ENCODE measurements at regions not wholly inside any gene's neighbourhood (a gene's known extent, or its start where the extent isn't known, plus 50 kb on each side); places are given as distances from the start of the nearest gene placed in this dataset.

- H3K36me3 ChIP-seq (ENCODE audit: control insufficient read depth in 2 of 3, insufficient read depth in 3 of 3, low read length in 3 of 3) = no peaks in the 10 kb centered on the region
- intact Hi-C loops (cut with micrococcal nuclease) = no loop called here
- DNase-seq (no peak), ATAC-seq (no peak)
- H3K4me1 Mint-ChIP-seq = peaks cover 0 to 3% (median 0%) of the 10 kb centered on the region in 7 donors
- POLR2A ChIA-PET = no interaction called here
- no peaks in the 10 kb centered on the region for H3K27me3 ChIP-seq (ENCODE audit: control insufficient read depth in 2 of 2, insufficient read depth in 2 of 2, low read length in 2 of 2)
- H3K4me3 Mint-ChIP-seq = no peak overlapping the region
- no peak overlapping the region for H3K4me3 ChIP-seq (ENCODE audit: low read length)
- CTCF ChIA-PET = no interaction called here
- no peak overlapping the region for H3K27ac Mint-ChIP-seq
- H3K27me3 Mint-ChIP-seq = no peaks in the 10 kb centered on the region
- peaks cover 0 to 6% (median 0%) of the 10 kb centered on the region in 11 donors for H3K9me3 Mint-ChIP-seq
- peaks cover 2 to 11% (median 5%) of the 10 kb centered on the region in 5 donors for H3K36me3 Mint-ChIP-seq
- no peaks in the 10 kb centered on the region for H3K4me1 ChIP-seq (ENCODE audit: control insufficient read depth in 2 of 2, insufficient read depth in 2 of 2, low read length in 2 of 2)
- H3K27ac ChIP-seq (ENCODE audit: low read depth, low read length) = no peak overlapping the region
- H3K9me3 ChIP-seq (ENCODE audit: control insufficient read depth in 2 of 3, low read length in 3 of 3) = no peaks in the 10 kb centered on the region
These were observed 70.8 kb upstream of the PGRMC2 start for GRCh38 chr4:128358231-128358912.

GRCh38 chr4:128357286-128357685 is 69.7 kb upstream of the PGRMC2 start:
- ChIA-PET POLR2A (no interaction called here), CTCF (no interaction called here)
- H3K4me3 Mint-ChIP-seq = no peak overlapping the region

GRCh38 chr4:128355305-128355704 is 67.7 kb upstream of the PGRMC2 start:
- DNase-seq = no peak
- CTCF ChIA-PET = no interaction called here
- H3K27me3 ChIP-seq (ENCODE audit: control insufficient read depth in 2 of 2, insufficient read depth in 2 of 2, low read length in 2 of 2) = no peaks in the 10 kb centered on the region
- H3K27ac ChIP-seq (ENCODE audit: low read depth, low read length) = no peak overlapping the region
- H3K27me3 Mint-ChIP-seq = no peaks in the 10 kb centered on the region
- no peak overlapping the region for H3K4me3 Mint-ChIP-seq
- H3K36me3 ChIP-seq (ENCODE audit: control insufficient read depth in 2 of 3, insufficient read depth in 3 of 3, low read length in 3 of 3) = no peaks in the 10 kb centered on the region
- H3K4me1 Mint-ChIP-seq = peaks cover 0 to 3% (median 0%) of the 10 kb centered on the region in 7 donors
- H3K27ac Mint-ChIP-seq = peak overlapping the region in 1 of 9 donors; percentile 38
- H3K9me3 Mint-ChIP-seq = peaks cover 0 to 6% (median 0%) of the 10 kb centered on the region in 11 donors
- H3K36me3 Mint-ChIP-seq = peaks cover 0 to 15% (median 7%) of the 10 kb centered on the region in 5 donors
- POLR2A ChIA-PET = no interaction called here
- H3K4me3 ChIP-seq (ENCODE audit: low read length) = no peak overlapping the region
- H3K9me3 ChIP-seq (ENCODE audit: control insufficient read depth in 2 of 3, low read length in 3 of 3) = no peaks in the 10 kb centered on the region
- ATAC-seq = no peak
- intact Hi-C loops (cut with micrococcal nuclease) = no loop called here
- H3K4me1 ChIP-seq (ENCODE audit: control insufficient read depth in 2 of 2, insufficient read depth in 2 of 2, low read length in 2 of 2) = no peaks in the 10 kb centered on the region

More at GRCh38 chr4:128357286-128357685, 69.7 kb upstream of the PGRMC2 start:
- Mint-ChIP-seq H3K27me3 (no peaks in the 10 kb centered on the region), H3K36me3 (peaks cover 2 to 15% (median 7%) of the 10 kb centered on the region in 5 donors), H3K9me3 (peaks cover 0 to 6% (median 0%) of the 10 kb centered on the region in 11 donors), H3K4me1 (peaks cover 0 to 3% (median 0%) of the 10 kb centered on the region in 7 donors), H3K27ac (no peak overlapping the region)
- DNase-seq (no peak), ATAC-seq (no peak)
- Histone ChIP-seq H3K4me3 (ENCODE audit: low read length) (no peak overlapping the region), H3K27ac (ENCODE audit: low read depth, low read length) (no peak overlapping the region), H3K4me1 (ENCODE audit: control insufficient read depth in 2 of 2, insufficient read depth in 2 of 2, low read length in 2 of 2) (no peaks in the 10 kb centered on the region), H3K36me3 (ENCODE audit: control insufficient read depth in 2 of 3, insufficient read depth in 3 of 3, low read length in 3 of 3) (no peaks in the 10 kb centered on the region), H3K9me3 (ENCODE audit: control insufficient read depth in 2 of 3, low read length in 3 of 3) (no peaks in the 10 kb centered on the region), H3K27me3 (ENCODE audit: control insufficient read depth in 2 of 2, insufficient read depth in 2 of 2, low read length in 2 of 2) (no peaks in the 10 kb centered on the region)
- intact Hi-C loops (cut with micrococcal nuclease) = no loop called here

- Histone ChIP-seq H3K4me1 (ENCODE audit: control insufficient read depth in 2 of 2, insufficient read depth in 2 of 2, low read length in 2 of 2) (no peaks in the 10 kb centered on the region), H3K27ac (ENCODE audit: low read depth, low read length) (no peak overlapping the region), H3K36me3 (ENCODE audit: control insufficient read depth in 2 of 3, insufficient read depth in 3 of 3, low read length in 3 of 3) (no peaks in the 10 kb centered on the region), H3K27me3 (ENCODE audit: control insufficient read depth in 2 of 2, insufficient read depth in 2 of 2, low read length in 2 of 2) (no peaks in the 10 kb centered on the region), H3K4me3 (ENCODE audit: low read length) (no peak overlapping the region), H3K9me3 (ENCODE audit: control insufficient read depth in 2 of 3, low read length in 3 of 3) (no peaks in the 10 kb centered on the region)
- H3K4me1 Mint-ChIP-seq = peaks cover 0 to 3% (median 0%) of the 10 kb centered on the region in 7 donors
- no peak for DNase-seq
- POLR2A ChIA-PET = no interaction called here
- no peak overlapping the region for H3K4me3 Mint-ChIP-seq
- no peak for ATAC-seq
- H3K27me3 Mint-ChIP-seq = no peaks in the 10 kb centered on the region
- intact Hi-C loops (cut with micrococcal nuclease) = no loop called here
- peaks cover 0 to 20% (median 7%) of the 10 kb centered on the region in 5 donors for H3K36me3 Mint-ChIP-seq
- H3K27ac Mint-ChIP-seq = no peak overlapping the region
- peaks cover 0 to 6% (median 0%) of the 10 kb centered on the region in 11 donors for H3K9me3 Mint-ChIP-seq
- CTCF ChIA-PET = no interaction called here
These were observed 66.7 kb upstream of the PGRMC2 start for GRCh38 chr4:128354205-128354821.

- Mint-ChIP-seq H3K9me3 (peaks cover 0 to 6% (median 0%) of the 10 kb centered on the region in 11 donors), H3K4me3 (no peak overlapping the region), H3K27ac (no peak overlapping the region), H3K36me3 (peaks cover 0 to 20% (median 7%) of the 10 kb centered on the region in 5 donors), H3K4me1 (peaks cover 0 to 3% (median 0%) of the 10 kb centered on the region in 7 donors), H3K27me3 (no peaks in the 10 kb centered on the region)
- ATAC-seq (no peak), DNase-seq (no peak)
- CTCF ChIA-PET = no interaction called here
- H3K36me3 ChIP-seq (ENCODE audit: control insufficient read depth in 2 of 3, insufficient read depth in 3 of 3, low read length in 3 of 3) = no peaks in the 10 kb centered on the region
- intact Hi-C loops (cut with micrococcal nuclease) = no loop called here
- H3K27ac ChIP-seq (ENCODE audit: low read depth, low read length) = no peak overlapping the region
- POLR2A ChIA-PET = no interaction called here
- no peaks in the 10 kb centered on the region for H3K27me3 ChIP-seq (ENCODE audit: control insufficient read depth in 2 of 2, insufficient read depth in 2 of 2, low read length in 2 of 2)
- H3K9me3 ChIP-seq (ENCODE audit: control insufficient read depth in 2 of 3, low read length in 3 of 3) = no peaks in the 10 kb centered on the region
- H3K4me1 ChIP-seq (ENCODE audit: control insufficient read depth in 2 of 2, insufficient read depth in 2 of 2, low read length in 2 of 2) = no peaks in the 10 kb centered on the region
- H3K4me3 ChIP-seq (ENCODE audit: low read length) = no peak overlapping the region
These were observed 66.2 kb upstream of the PGRMC2 start for GRCh38 chr4:128353791-128354190.

GRCh38 chr4:128351502-128351901 is 63.9 kb upstream of the PGRMC2 start:
- Histone ChIP-seq H3K27ac (ENCODE audit: low read depth, low read length) (no peak overlapping the region), H3K27me3 (ENCODE audit: control insufficient read depth in 2 of 2, insufficient read depth in 2 of 2, low read length in 2 of 2) (no peaks in the 10 kb centered on the region), H3K36me3 (ENCODE audit: control insufficient read depth in 2 of 3, insufficient read depth in 3 of 3, low read length in 3 of 3) (no peaks in the 10 kb centered on the region), H3K4me3 (ENCODE audit: low read length) (no peak overlapping the region), H3K4me1 (ENCODE audit: control insufficient read depth in 2 of 2, insufficient read depth in 2 of 2, low read length in 2 of 2) (no peaks in the 10 kb centered on the region), H3K9me3 (ENCODE audit: control insufficient read depth in 2 of 3, low read length in 3 of 3) (no peaks in the 10 kb centered on the region)
- Mint-ChIP-seq H3K36me3 (peaks cover 0 to 23% (median 0%) of the 10 kb centered on the region in 5 donors), H3K27ac (no peak overlapping the region), H3K4me1 (peaks cover 0 to 3% (median 0%) of the 10 kb centered on the region in 7 donors), H3K27me3 (no peaks in the 10 kb centered on the region), H3K4me3 (no peak overlapping the region), H3K9me3 (peaks cover 0 to 2% (median 0%) of the 10 kb centered on the region in 11 donors)
- CTCF ChIA-PET = no interaction called here
- intact Hi-C loops (cut with micrococcal nuclease) = no loop called here
- no peak for DNase-seq
- POLR2A ChIA-PET = no interaction called here
- ATAC-seq = no peak

All from naive thymus-derived CD4-positive, alpha-beta T cell (primary cell).